ENCODE measurements at regions not wholly inside any gene's neighbourhood (a gene's known extent, or its start where the extent isn't known, plus 50 kb on each side); places are given as distances from the start of the nearest gene placed in this dataset.

DNA sequence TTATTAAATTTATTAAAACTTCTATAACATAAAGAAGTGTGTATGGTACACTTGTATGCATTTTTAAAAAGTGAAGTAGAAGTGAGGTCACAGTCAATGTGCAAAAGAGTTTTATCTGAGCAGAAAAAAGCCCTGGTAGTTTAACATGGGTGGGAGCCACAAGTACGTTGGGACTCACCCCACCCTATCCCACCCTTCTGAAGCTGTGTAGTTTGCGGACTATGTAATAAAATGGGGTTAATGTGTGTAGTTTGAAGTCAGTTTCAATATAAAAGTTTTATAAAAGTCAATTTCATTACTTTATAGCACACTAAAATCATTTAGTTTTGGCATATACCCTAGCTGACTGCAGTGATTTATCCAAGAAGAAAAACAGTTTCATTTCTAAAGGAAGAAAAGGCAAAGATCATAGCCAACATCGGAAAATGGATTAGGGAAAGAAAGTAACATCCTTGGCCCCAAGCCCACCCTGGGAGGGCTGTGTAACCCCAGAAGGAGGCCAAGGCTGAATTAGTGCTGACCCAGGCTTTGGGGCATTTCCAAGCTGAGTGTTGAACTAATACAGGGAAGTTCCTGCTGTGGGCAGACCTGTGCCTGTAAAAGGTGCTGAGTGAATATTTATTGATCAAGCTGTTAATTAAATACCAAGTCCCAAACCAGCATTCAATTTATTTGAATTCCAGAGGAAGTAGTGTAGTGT, 398.6 kb upstream of the ADAMTSL1 start:
- DNase-seq, result no peak

DNA sequence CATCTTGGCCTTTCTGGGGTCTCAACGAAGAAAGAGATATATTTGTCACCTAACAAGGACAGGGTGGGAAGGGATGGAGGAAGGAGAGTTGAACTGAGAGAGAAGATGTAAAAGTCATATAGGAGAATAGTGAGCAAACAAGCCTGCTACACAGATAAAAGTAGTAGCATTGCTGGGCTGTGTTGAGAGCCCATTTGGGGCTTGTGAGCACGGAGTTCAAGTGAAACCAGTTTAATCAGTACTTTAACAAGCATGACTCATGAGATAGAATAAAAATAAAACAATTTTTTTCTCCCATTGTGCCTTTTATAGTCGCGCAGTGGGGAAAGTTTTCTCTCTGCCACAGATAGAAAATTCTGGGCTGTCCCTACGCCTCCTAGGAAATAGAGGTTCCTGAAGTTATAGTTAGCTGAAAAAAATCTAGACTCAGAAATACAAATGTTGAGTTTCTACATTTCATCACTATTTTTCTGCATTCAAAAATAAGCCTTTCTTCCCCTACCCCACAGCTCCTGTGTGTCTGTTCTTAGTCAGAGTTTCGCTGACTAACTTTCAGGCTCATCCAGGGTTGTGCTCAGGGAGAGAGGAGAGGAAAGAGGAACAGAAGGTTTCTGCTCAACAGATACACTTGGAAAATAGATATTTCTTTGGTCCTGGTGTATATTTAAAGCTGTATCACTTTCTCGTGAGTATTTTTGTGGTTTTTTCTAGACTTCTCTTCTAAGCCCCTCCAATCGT, 395.8 kb upstream of the ADAMTSL1 start:
- DNase-seq, result no peak

DNA sequence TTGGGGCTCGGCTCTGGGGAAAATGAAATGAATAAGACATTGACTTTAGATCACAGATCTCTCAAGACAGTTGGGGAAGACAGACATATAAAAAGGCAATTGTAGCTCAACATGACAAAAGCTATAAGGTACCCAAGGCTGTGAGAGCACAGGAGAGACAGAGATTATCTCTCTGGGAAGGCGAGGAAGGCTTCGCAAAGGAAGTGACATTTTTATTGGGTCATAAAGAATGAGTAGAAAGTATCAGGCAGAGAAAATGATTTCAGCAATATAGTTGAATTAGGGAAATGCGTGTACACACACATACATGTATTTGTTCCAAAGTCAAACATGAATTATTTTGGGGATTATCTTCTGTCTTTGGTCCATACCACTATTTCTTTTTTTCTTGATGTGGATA, 381.8 kb upstream of the ADAMTSL1 start:
- no peak for DNase-seq

DNA sequence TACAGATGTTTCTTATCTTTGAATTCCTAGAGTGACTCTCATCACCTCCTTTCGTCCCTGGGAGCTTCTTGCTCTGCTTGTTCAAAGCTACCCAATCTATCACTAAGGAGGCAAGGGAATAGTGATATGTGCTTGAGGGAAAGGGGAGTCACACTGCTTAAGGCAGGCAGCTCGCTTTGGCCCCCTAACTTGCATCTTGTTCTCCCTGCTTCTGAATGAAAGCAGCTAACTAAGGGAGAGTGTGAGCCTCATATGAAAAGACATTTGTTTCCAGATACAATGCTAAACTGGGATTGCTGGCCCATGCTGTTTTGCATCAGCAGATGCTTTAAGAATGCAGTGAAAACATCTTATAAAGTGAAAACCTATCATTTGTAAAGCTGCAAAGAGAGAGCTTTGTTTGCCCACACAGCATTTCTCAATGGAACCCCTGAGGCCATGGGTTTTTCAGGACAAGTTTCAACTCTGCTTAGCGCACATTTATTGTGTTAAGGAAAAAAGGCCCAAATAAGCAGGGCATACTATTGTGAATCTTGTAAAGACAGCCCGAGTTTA, 367.9 kb upstream of the ADAMTSL1 start:
- DNase-seq, result no peak

DNA sequence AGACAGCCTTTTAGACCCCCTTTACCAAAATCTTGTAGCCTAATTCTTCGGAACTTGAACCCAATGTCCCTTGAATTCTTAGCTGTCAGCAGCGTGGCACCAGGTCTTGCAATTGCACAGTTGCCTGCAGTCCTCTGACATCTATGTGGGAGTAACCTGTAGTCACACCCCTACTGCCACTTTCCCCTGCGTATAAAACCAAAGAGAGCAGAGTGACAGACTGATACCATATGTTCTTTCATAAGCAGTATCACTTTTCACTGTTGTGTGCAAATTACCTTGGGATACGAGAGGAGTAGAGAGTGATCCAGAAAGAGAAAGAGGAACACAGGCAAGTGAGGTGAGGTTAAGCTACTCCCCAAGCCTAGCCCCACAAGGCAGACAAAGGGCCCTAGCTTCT, 364.3 kb upstream of the ADAMTSL1 start:
- no peak for DNase-seq

DNA sequence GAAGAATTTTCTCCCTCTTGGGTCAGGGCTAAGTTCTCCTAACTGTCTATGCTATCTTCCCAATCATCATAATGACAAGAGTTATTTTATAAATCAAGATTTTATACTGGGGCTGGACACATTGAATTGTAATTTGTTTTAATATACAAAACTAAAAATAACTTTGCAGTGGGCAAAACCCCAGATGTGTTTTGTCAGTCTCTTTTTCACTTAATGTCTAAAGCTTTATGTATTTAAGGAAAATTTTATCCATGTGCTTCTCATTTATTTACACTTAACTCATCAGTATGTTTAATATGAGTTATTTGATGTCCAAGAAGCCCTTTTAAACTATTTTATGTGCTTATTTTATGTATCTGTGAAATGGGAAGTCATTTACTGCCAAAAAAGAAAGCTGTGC, 362.8 kb upstream of the ADAMTSL1 start:
- DNase-seq, result no peak

DNA sequence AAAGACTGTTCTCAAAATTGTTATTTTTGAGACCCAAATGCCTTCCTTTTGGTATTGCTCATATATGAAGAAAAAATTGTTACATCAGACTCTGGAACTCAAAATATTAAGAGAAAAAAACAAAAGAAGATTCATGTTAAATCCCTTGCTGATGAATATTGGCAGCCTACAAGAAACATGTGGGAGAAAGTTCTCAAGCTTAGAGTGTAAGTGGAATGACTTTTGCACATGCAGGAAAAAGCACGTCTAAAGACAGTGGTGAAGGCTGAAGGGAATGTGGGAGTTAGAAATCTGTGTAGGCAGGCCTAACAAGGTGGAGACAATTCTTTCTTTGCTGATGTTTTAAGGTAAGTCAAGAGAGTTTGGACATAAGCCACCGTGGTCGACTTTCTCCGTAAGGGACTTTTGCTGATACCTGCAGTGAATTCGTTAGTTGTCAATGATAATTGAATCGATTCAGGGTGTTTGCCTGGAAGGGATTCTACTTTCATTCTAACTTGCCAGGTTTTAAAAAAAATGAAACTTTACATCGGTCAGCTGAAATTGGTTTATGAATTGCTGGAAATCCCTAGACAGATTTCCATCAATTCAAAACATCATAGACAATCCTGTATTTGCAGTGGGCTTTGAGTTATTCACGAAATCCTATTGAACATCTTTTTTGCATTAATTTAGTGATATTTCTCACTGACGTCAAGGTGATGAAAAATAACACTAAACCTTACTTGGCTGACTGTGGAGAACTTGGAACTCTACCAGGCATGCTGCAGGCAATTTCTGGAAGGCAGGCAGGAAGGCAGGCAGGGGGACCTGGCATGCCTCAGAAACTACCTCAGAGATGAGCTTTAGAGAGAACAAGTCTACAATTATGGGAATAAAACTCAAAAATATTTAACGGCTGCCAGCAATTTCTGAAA, 359.1 kb upstream of the ADAMTSL1 start:
- no peak for DNase-seq

DNA sequence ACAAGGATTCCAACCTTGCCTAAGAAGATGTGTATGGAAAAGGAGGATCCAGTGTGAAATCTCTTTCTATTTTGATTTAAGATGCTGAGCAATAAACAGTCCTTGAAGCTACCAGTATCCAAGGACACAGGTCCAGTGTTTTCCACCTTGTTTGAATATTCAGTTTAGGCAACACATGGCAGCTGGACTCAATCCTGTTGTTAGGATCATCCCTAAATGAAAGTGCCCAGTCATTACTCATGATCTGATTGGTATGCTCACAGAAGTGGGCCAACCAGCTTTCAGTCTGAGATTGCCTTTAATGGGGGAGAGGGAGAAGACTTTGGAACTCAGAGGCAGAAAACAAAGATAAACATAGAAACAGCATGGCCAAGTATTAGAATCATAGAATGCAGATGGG, 355.7 kb upstream of the ADAMTSL1 start:
- no peak for DNase-seq

DNA sequence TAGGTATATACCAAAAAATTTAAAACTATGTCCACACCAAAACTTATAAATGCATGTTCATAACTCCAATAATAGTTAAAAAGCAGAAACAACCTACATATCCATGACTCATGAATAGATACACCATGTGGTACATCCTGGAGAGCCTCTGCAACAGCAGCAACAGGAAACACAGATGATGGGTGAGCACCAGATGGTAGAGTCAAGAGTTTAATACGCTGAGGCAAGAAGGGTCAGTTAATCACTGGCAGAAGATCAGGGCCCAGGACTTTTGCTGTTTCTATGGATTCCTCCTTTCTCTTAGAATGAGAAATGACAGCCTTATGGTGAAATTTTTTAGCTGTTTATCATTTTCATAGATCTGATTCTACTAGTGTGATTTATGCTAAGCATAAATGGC, 351.8 kb upstream of the ADAMTSL1 start:
- DNase-seq, result no peak

DNA sequence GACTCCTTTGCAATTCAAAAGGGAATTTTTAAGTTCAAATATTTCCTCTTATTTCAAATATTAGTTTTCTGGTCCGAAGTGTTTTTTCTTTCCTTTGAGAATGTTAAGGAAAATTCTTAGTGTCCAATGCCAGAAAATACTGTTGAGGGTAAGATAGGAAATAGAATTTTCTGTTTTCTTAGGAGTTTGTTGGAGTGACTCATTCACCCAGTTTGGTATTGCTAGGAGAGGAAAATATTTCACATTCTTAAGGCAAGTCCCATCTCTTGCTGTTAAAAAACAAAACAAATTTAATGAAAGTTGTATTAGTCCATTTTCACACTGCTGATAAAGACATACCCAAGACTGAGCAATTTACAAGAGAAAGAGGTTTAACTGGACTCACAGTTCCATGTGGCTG, 349.2 kb upstream of the ADAMTSL1 start:
- no peak for DNase-seq

DNA sequence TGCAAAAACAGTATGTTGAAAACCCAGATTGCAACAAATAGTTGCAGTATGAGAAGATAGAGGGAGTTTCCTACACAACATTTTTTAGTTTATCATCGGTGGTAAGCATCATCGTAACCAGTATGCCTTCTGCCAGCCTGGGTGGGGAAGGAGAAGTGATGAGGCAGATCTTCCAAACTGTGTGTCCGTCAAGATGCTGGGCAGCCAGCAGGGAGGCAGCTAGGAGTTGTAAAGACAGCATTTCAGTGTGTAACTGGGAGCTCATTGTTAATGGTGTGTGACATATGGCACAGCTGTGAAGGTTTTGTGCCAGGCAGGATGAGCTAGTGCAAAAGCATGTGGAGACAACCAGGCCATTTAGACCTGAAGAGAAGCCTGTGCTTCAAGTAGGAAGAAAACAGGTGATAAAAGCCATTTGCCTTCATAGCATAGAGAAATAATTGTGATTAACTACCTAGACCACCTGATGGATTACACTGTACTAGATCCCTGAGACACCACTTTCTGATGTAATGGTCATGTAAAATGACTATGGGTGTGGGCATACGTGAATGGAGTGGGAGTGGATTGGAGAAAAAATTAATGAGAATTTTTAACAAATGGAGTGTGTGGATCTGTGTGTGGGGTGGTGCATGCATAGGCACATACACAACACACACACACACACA, 347.0 kb upstream of the ADAMTSL1 start:
- no peak for DNase-seq

DNA sequence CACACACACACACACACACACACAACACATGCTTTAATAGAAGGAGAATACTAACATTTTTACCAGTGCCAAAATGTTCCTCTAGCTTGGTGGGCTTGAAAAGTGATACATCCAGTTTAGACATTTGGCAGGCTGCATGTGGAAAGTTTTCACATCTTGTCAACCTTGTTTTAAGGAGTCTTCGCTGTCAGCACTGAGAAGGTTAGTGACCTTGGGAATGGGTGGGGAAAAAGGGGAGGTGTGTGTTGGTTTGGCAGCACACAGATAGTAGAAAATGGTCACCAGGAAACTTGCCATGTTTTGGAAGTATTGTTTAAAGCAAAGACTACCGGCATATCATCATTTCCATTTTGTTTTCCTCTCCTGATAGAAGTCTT, 346.5 kb upstream of the ADAMTSL1 start:
- DNase-seq, result no peak

DNA sequence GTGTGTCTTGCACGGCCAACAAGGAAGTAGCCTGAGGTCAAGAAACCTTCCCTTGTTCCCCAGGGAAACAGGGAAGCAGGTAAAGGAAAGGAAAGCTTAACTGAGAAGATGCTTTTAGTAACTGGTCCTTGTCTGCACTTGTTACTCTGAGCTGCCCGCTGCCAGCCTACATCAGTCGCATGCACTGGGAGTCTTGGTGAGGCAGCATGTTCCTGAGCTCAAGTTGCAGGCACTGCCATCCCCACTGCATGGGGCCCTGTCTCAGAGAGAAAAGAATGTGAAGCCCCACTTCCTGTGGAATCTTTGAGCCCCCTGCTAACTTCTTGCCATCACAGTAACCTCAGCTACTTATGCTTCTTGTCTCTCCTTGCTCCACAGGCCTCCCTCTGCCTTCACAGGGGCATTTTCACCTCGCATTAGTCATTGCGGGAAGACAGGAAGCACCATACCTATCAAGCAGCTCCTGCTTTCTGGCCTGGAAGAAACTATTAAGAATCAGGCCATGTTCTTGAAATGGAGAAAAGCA, 344.1 kb upstream of the ADAMTSL1 start:
- no peak for DNase-seq

DNA sequence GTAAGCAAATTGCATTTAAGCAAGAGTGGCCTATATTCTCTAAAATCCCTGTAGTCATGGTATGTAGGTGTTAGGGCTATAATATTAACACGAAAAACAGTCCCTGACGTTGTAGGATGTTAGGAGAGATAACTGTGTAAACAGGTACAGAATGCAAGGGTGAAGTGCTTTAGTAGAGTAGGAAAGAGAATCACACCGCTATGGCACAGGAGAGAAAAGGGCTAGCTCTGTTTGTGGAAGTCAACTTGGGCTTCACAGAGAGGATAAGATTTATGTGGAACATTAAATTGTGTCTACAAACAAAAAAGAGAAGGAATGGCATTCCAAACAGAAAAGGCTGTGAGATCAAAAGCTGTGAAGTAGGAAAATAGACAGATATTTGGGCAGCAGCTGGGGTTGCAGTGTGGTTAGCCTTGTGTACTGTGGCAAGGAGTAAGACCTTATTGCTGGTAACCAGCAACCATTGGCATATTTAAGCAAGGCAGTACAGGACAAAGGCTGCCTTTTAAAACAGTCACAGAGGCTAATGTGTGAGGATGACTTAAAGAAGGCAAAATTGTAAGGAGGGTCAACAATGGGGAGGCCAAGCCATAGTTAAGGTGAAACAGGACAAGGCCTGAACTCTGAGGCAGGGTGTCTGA, 337.5 kb upstream of the ADAMTSL1 start:
- no peak for DNase-seq

DNA sequence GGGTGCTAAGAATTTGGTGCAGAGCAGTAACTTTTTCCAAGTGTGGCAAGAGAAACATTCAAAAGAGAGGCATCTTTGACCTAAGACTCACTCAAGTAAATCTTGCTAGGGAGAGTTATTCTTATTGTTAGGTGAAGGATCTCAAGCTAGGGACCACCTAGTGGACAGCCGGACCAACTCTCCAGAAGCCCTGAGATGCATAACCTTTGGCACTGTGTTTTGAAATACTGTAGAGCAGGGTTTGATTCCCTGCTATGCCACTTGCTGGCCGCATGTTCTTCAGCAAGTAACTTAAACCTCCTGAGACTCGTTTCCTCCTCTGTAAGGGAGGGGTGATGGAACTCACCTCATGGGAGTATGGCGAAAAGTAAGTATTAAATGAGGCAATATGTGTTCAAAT, 336.1 kb upstream of the ADAMTSL1 start:
- DNase-seq, result no peak

DNA sequence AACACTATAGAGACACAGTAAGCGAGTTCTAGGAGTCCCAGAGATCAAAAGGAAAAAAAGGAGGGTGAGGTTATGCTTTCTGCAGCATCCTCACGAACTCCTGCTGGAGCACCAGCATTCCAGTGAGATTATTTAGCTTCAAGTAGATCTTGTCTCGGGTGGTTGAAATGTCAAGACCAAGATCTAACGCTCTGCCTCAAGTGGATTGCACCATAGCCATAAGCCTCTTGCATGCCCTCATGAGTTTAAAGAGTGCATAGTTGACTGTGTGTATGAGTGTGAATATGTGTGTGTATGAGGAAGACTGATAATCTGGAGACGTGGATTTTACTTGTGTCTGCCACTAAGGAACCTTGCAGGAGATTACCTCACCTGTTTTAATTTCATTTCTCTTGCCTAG, 335.3 kb upstream of the ADAMTSL1 start:
- DNase-seq, result no peak

DNA sequence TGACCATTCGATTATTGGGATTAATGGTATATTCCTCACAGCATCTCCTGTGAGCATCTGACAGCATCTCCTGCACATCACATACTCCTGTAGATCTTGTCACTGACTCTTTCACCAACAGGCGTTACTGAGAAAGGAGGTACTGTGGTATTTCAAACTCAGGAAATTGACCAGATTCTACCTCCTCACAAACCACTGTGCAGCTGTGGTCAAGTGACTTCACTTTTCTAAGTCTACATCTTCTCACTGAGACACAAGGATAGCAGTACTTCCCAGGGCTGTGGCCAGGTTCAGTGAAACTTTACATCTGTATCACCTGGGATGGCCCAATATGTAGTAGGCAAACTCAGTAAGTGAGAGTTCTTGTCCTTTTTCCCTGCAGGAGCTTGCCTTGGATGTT, 332.3 kb upstream of the ADAMTSL1 start:
- no peak for DNase-seq

DNA sequence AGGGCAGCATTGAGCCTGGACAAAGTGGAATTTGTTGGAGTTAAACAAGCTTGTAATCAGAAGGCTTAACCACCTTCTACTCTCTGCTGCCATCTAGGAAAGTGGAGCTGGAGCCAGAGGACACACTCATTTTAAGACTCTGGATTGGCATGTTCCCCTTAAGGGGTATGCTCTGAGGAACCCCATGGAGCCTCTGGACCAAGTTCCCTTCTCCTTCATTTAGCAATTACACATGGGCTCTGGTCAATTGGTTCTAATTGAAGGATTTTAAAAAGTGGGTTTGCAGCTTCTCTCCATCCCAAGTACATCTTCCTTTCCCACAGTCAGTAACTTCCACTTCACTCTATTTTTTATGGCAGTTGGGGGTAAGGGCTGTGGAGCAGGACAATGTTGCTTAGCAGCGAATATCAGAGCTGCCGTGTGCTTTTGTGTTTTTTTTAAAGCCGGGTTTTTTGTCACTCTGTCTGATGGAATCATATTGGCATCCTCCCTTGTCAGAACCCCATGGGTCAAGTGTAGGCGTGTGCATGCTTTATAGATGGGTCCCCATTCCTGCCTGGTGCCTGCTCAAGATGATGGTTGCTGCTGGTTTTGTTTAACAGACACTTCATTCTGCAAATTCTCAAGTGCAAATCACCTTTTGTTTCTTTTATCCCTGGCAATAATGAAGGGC, 330.7 kb upstream of the ADAMTSL1 start:
- DNase-seq, result no peak

DNA sequence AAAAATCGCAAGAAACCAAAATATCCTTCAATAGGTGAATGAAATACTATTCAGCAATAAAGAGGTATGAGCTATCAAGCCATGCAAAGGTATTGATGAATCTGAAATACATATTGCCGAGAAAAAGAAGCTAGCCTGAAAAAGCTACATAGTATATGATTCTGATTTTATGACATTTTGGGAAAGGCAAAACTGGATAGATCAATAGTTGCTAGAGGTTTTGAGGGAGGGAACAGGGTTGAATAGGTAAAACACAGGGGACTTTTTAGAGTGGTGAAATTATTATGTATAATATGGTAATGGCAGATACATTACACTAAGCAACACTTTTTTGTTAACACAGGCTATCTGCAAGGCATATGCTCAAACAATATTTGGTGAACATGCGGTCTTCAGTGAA, 327.6 kb upstream of the ADAMTSL1 start:
- no peak for DNase-seq

DNA sequence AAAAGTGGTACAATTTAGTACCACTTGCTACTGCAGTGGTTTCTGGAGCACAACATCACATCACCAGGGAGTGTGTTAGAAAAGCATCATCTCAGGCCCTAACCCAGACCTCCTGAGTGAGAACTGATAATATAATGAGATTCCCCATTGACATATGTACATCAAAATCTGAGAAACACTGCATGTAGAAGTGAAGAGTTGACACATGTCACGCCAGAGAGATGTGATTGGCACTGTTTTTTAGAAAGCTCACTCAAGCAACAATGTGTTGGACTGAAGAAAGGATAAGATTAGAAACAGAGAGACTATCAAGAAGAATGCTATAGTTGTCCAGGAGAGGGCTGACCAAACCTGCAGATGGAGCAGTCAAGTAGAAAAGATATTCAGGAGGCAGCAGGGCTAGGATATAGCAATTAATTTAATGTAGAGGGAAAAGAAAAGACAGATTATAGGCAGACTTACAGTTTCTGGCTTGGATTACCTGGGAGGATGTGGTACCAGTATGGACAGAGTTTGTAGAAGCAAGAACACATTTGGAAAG, 324.4 kb upstream of the ADAMTSL1 start:
- DNase-seq, result no peak

DNA sequence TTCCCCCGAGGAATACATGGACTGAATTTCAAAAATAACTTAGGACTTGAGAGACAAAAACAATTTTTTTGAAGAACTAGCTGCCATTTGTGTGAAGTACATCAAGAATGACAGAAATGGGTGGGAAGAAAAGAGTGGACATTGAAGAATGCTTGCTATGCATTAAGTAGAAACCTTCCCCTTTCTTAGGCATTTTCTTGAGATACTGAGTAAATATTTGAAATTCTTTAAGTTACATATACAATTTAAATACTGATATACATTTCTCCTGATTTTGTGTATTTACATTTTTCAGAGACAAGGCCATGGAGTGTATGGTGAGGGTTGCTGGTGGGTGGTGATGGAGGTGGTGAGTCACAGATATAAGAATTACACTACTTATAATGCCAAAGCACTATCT, 319.3 kb upstream of the ADAMTSL1 start:
- no peak for DNase-seq

Data from CD4-positive, alpha-beta T cell treated with Interleukin-1 beta for 1 hour (primary cell).